Stimulated activated CD4-positive, alpha-beta T cell treated with anti-CD3 and anti-CD28 coated beads, Interleukin-15, amount 100 ng/mL, for 24 hours (primary cell): ENCODE measurements at regions not wholly inside any gene's neighbourhood (a gene's known extent, or its start where the extent isn't known, plus 50 kb on each side); places are given as distances from the start of the nearest gene placed in this dataset.
"Not testable (repeated sequence)": the region's sequence is repeated elsewhere in the genome, so short reads cannot be mapped to it uniquely, and the experiment has no call there.

ENCODE experiments used
- DNase-seq: peaks from one replicate; pipeline ENCODE4 v3.0.0-alpha.2; 2020

GRCh38 chr12:107144441-107144840, 51.1 kb upstream of the CRY1 start:
- DNase-seq = no peak

- no peak for DNase-seq
Measured at GRCh38 chr12:107144990-107145389, 51.6 kb upstream of the CRY1 start.

- DNase-seq = no peak
Measured at GRCh38 chr12:107145397-107145796, 52.0 kb upstream of the CRY1 start.

GRCh38 chr12:107148107-107148506, 54.8 kb upstream of the CRY1 start:
- DNase-seq = no peak

GRCh38 chr12:107152315-107152714, 59.0 kb upstream of the CRY1 start:
- no peak for DNase-seq

- no peak for DNase-seq
Measured at GRCh38 chr12:107159384-107159900, 66.1 kb upstream of the CRY1 start.

GRCh38 chr12:107163413-107163812, 70.1 kb upstream of the CRY1 start:
- no peak for DNase-seq

GRCh38 chr12:107164392-107164791, 71.0 kb upstream of the CRY1 start:
- DNase-seq = no peak

GRCh38 chr12:107165581-107165980, 72.2 kb upstream of the CRY1 start:
- DNase-seq = no peak

- DNase-seq = no peak
Measured at GRCh38 chr12:107167756-107168155, 74.4 kb upstream of the CRY1 start.

- no peak for DNase-seq
Measured at GRCh38 chr12:107169200-107169599, 75.9 kb upstream of the CRY1 start.

- DNase-seq = no peak
Measured at GRCh38 chr12:107178776-107179175, 85.4 kb upstream of the CRY1 start.

- no peak for DNase-seq
Measured at GRCh38 chr12:107179871-107180270, 86.5 kb upstream of the CRY1 start.

- DNase-seq = no peak
Measured at GRCh38 chr12:107180272-107180671, 86.9 kb upstream of the CRY1 start.

GRCh38 chr12:107184359-107184930, 91.1 kb upstream of the CRY1 start:
- DNase-seq = no peak

GRCh38 chr12:107196681-107197080, 103.3 kb upstream of the CRY1 start:
- DNase-seq = no peak

- DNase-seq = no peak
Measured at GRCh38 chr12:107200394-107200793, 107.0 kb upstream of the CRY1 start.

GRCh38 chr12:107207931-107208525, 114.7 kb upstream of the CRY1 start:
- no peak for DNase-seq

GRCh38 chr12:107209700-107210099, 116.4 kb upstream of the CRY1 start:
- DNase-seq = not testable (repeated sequence)

GRCh38 chr12:107214373-107214773, 121.0 kb upstream of the CRY1 start:
- DNase-seq = peak; percentile 11

GRCh38 chr12:107216411-107216810, 123.1 kb upstream of the CRY1 start:
- DNase-seq = not testable (repeated sequence)

GRCh38 chr12:107219301-107219700, 126.0 kb upstream of the CRY1 start:
- no peak for DNase-seq

- DNase-seq = no peak
Measured at GRCh38 chr12:107221913-107222312, 128.6 kb upstream of the CRY1 start.

- no peak for DNase-seq
Measured at GRCh38 chr12:107223821-107224220, 130.5 kb upstream of the CRY1 start.

- DNase-seq = no peak
Measured at GRCh38 chr12:107225635-107226034, 132.3 kb upstream of the CRY1 start.
